B cell (primary cell): ENCODE measurements at regions not wholly inside any gene's neighbourhood (a gene's known extent, or its start where the extent isn't known, plus 50 kb on each side); places are given as distances from the start of the nearest gene placed in this dataset.

Source experiments
- ATAC-seq: fragments of 200-7000 bp; cut with Tn5 transposase; one replicate; pipeline ENCODE4 v1.10.0; 2021; ENCODE audit warnings: low read depth, mild to moderate bottlenecking, moderate number of reproducible peaks, moderate library complexity
- CTCF ChIA-PET: fragments of 350-600 bp; sonication (Branson Sonifier 250); formaldehyde crosslinking; loops from one replicate; lab custom pipeline; 2021; ENCODE audit warnings: antibody characterized with exemption, inconsistent platforms; lab: Charles Lee
- POLR2A ChIA-PET: fragments of 350-600 bp; sonication (Branson Sonifier 250); formaldehyde crosslinking; loops from one replicate; lab custom pipeline; 2021; ENCODE audit warnings: antibody characterized with exemption; lab: Charles Lee
- DNase-seq: peaks from one replicate; pipeline ENCODE4 v3.0.0; 2013
- H2AFZ ChIP-seq: 2 replicates; pipeline ENCODE4 v1.6.1; 2012; ENCODE audit warnings: mild to moderate bottlenecking, low read depth, low read length; ENCODE audit not compliant: insufficient read depth, poor library complexity, severe bottlenecking
- H3K27ac ChIP-seq, 2 donors: 1 replicate in 1 of 2; 2 replicates in 1 of 2; pipeline ENCODE4 v1.5.1; 2012 to 2013; ENCODE audit warnings: low read length in 2 of 2, mild to moderate bottlenecking in 2 of 2, moderate library complexity in 1 of 2
- H3K27me3 ChIP-seq, 4 experiments: fragments of 200-600 bp in 1 of 4; sonication (generic) in 1 of 4; replicated peaks in 1 of 4; 1 replicate in 2 of 4; 2 replicates in 2 of 4; pipeline versions ENCODE4 v1.6.1 to v1.7.0; 2013 to 2016; ENCODE audit warnings: low read length in 3 of 4, mild to moderate bottlenecking in 2 of 4, mixed read lengths in 1 of 4, moderate library complexity in 1 of 4; ENCODE audit not compliant: insufficient read depth in 4 of 4, control insufficient read depth in 3 of 4; ENCODE audit errors: control extremely low read depth in 1 of 4
- H3K36me3 ChIP-seq, 2 experiments: replicated peaks in 1 of 2; 1 replicate in 1 of 2; 2 replicates in 1 of 2; pipeline versions ENCODE4 v1.6.1 to v1.7.1; 2013; ENCODE audit warnings: low read length in 1 of 2; ENCODE audit not compliant: insufficient read depth in 2 of 2, control insufficient read depth in 1 of 2; ENCODE audit errors: control extremely low read depth in 1 of 2, extremely low read depth in 1 of 2
- H3K4me1 ChIP-seq, 2 donors: fragments of 200-600 bp in 1 of 2; sonication (generic) in 1 of 2; 1 replicate in 1 of 2; 2 replicates in 1 of 2; pipeline versions ENCODE4 v1.5.1 to v1.6.1; 2013 to 2017; ENCODE audit warnings: low read length in 2 of 2; ENCODE audit not compliant: control insufficient read depth in 2 of 2, insufficient read depth in 2 of 2
- H3K4me2 ChIP-seq: replicated peaks from 2 replicates; pipeline ENCODE3; 2012; ENCODE audit warnings: mild to moderate bottlenecking, low read depth, low read length; ENCODE audit not compliant: poor library complexity, severe bottlenecking
- H3K4me3 ChIP-seq, 5 experiments: fragments of 200-600 bp in 1 of 5; sonication (generic) in 1 of 5; 1 replicate in 3 of 5; 2 replicates in 2 of 5; pipeline versions ENCODE4 v1.5.1 to v1.7.0; 2011 to 2016; ENCODE audit warnings: low read length in 4 of 5, mild to moderate bottlenecking in 4 of 5, low read depth in 2 of 5, control low read depth in 1 of 5, moderate library complexity in 1 of 5; ENCODE audit not compliant: insufficient read depth in 1 of 5; ENCODE audit errors: control extremely low read depth in 1 of 5, extremely low read depth in 1 of 5
- H3K79me2 ChIP-seq: fragments of 200-600 bp; sonication (generic); one replicate; pipeline ENCODE4 v1.6.0; 2016; ENCODE audit warnings: low read length; ENCODE audit not compliant: control insufficient read depth, insufficient read depth
- H3K9ac ChIP-seq: fragments of 200-600 bp; sonication (generic); 2 replicates; pipeline ENCODE4 v1.6.1; 2017; ENCODE audit warnings: mild to moderate bottlenecking, low read length, moderate library complexity
- H3K9me3 ChIP-seq, 3 donors: one replicate each; pipeline versions ENCODE4 v1.6.1 to v1.7.1; 2013; ENCODE audit warnings: low read length in 2 of 3; ENCODE audit not compliant: control insufficient read depth in 2 of 3, insufficient read depth in 1 of 3; ENCODE audit errors: control extremely low read depth in 1 of 3
- H4K20me1 ChIP-seq: 2 replicates; pipeline ENCODE4 v1.6.0; 2012; ENCODE audit warnings: mild to moderate bottlenecking, low read length; ENCODE audit not compliant: insufficient read depth, control insufficient read depth, poor library complexity, severe bottlenecking
- H3K27ac Mint-ChIP-seq: one replicate; pipeline ENCODE4 v1.8.0; 2021; ENCODE audit warnings: mixed read lengths
- H3K27me3 Mint-ChIP-seq: one replicate; pipeline ENCODE4 v1.8.0; 2021; ENCODE audit warnings: mixed read lengths
- H3K4me1 Mint-ChIP-seq: one replicate; pipeline ENCODE4 v1.8.0; 2021; ENCODE audit warnings: mixed read lengths
- H3K4me3 Mint-ChIP-seq: one replicate; pipeline ENCODE4 v1.8.0; 2021; ENCODE audit warnings: mixed read lengths
- H3K9me3 Mint-ChIP-seq: one replicate; pipeline ENCODE4 v1.8.0; 2022; ENCODE audit warnings: mixed read lengths; ENCODE audit not compliant: insufficient read depth
- EZH2 ChIP-seq: IDR thresholded peaks from 2 replicates; pipeline ENCODE4 v1.6.1; 2012; ENCODE audit warnings: borderline replicate concordance, low read depth, mild to moderate bottlenecking, moderate library complexity, low read length; ENCODE audit not compliant: insufficient read depth, poor library complexity, severe bottlenecking
- WGBS: methylation state at CpG from one replicate; pipeline ENCODE4 v1.1.5; 2013; ENCODE audit warnings: missing lambda C conversion rate; ENCODE audit not compliant: insufficient coverage; 5-methylcytosine and 5-hydroxymethylcytosine counted together
- intact Hi-C: fragments of 100-400 bp; cut with micrococcal nuclease; formaldehyde crosslinking; loops from one replicate; pipeline ENCODE4 v1.10.0; 2022
- TF ChIP-seq, protein P1 (sequence below): fragments of 200-600 bp; IDR thresholded peaks from one replicate; pipeline ENCODE4 v1.8.0; 2022; ENCODE audit warnings: antibody characterized with exemption, mild to moderate bottlenecking

- POLR2A ChIA-PET = no interaction called here
- intact Hi-C loops = no loop called here
- H3K9ac ChIP-seq = no peak overlapping the region
These were observed 123.2 kb upstream of the BANK1 start for GRCh38 chr4:101667348-101667747.

GRCh38 chr4:101660607-101661006 lies 129.9 kb upstream of the BANK1 start:
- no peak for ATAC-seq

More at GRCh38 chr4:101667348-101667747, 123.2 kb upstream of the BANK1 start:
- no peak overlapping the region for H3K4me3 Mint-ChIP-seq
- H3K27ac Mint-ChIP-seq = no peak overlapping the region
- Histone ChIP-seq H3K9me3 (no peaks in the 10 kb centered on the region), H3K4me1 (no peaks in the 10 kb centered on the region), H3K27me3 (no peaks in the 10 kb centered on the region), H3K4me2 (no peak overlapping the region), H3K36me3 (no peaks in the 10 kb centered on the region), H3K4me3 (no peak overlapping the region), H3K79me2 (no peaks in the 10 kb centered on the region), H3K27ac (no peak overlapping the region), H4K20me1 (no peaks in the 10 kb centered on the region), H2AFZ (no peak overlapping the region)
- 100% methylated on average over 1 of the region's 4 CpGs for WGBS
- CTCF ChIA-PET = no interaction called here
- H3K27me3 Mint-ChIP-seq = no peaks in the 10 kb centered on the region
- H3K4me1 Mint-ChIP-seq = peaks cover 8% of the 10 kb centered on the region
- DNase-seq = no peak
- TF ChIP-seq EZH2 = no peak
- TF ChIP-seq, protein P1, sequence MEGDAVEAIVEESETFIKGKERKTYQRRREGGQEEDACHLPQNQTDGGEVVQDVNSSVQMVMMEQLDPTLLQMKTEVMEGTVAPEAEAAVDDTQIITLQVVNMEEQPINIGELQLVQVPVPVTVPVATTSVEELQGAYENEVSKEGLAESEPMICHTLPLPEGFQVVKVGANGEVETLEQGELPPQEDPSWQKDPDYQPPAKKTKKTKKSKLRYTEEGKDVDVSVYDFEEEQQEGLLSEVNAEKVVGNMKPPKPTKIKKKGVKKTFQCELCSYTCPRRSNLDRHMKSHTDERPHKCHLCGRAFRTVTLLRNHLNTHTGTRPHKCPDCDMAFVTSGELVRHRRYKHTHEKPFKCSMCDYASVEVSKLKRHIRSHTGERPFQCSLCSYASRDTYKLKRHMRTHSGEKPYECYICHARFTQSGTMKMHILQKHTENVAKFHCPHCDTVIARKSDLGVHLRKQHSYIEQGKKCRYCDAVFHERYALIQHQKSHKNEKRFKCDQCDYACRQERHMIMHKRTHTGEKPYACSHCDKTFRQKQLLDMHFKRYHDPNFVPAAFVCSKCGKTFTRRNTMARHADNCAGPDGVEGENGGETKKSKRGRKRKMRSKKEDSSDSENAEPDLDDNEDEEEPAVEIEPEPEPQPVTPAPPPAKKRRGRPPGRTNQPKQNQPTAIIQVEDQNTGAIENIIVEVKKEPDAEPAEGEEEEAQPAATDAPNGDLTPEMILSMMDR = no peak
- ATAC-seq = no peak
- peaks cover 2% of the 10 kb centered on the region for H3K9me3 Mint-ChIP-seq

More at GRCh38 chr4:101660607-101661006, 129.9 kb upstream of the BANK1 start:
- peaks cover 0 to 4% (median 0%) of the 10 kb centered on the region in 3 donors for H3K9me3 ChIP-seq
- no peak overlapping the region for H3K4me3 ChIP-seq
- H3K79me2 ChIP-seq = no peaks in the 10 kb centered on the region
- DNase-seq = no peak
- ChIA-PET CTCF (no interaction called here), POLR2A (no interaction called here)
- no peak overlapping the region for H3K27ac ChIP-seq
- H3K4me1 ChIP-seq = no peaks in the 10 kb centered on the region
- H4K20me1 ChIP-seq = no peaks in the 10 kb centered on the region
- H3K9ac ChIP-seq = no peak overlapping the region
- Mint-ChIP-seq H3K27ac (no peak overlapping the region), H3K4me1 (no peaks in the 10 kb centered on the region), H3K27me3 (no peaks in the 10 kb centered on the region), H3K4me3 (no peak overlapping the region), H3K9me3 (peaks cover 4% of the 10 kb centered on the region)
- no peaks in the 10 kb centered on the region for H3K27me3 ChIP-seq
- no peak overlapping the region for H2AFZ ChIP-seq
- TF ChIP-seq EZH2 = no peak
- TF ChIP-seq, protein P1 = no peak
- no peaks in the 10 kb centered on the region for H3K36me3 ChIP-seq
- intact Hi-C loops = no loop called here
- H3K4me2 ChIP-seq = no peak overlapping the region
- 43% methylated on average over 1 of the region's 1 CpG for WGBS
